Esophagus squamous epithelium (tissue), 5 donors: ENCODE measurements at regions not wholly inside any gene's neighbourhood (a gene's known extent, or its start where the extent isn't known, plus 50 kb on each side); places are given as distances from the start of the nearest gene placed in this dataset.

Source experiments
- DNase-seq: peaks from one replicate; lab custom pipeline; 2025; lab: John Stamatoyannopoulos, UW
- H3K27ac ChIP-seq, 4 donors: fragments of 200-600 bp; sonication (generic); one replicate each; pipeline ENCODE4 v1.5.1; 2016 to 2019; ENCODE audit warnings: mild to moderate bottlenecking in 1 of 4
- H3K27me3 ChIP-seq, 4 donors: fragments of 200-600 bp; sonication (generic); 1 replicate in 3 of 4; 2 replicates in 1 of 4; pipeline versions ENCODE4 v1.5.1 to v1.6.0; 2017 to 2021; ENCODE audit warnings: antibody characterized with exemption in 1 of 4
- H3K36me3 ChIP-seq, 3 donors: fragments of 200-600 bp; sonication (generic); one replicate each; pipeline ENCODE4 v1.5.1; 2016 to 2019
- H3K4me1 ChIP-seq, 3 donors: fragments of 200-600 bp; sonication (generic); one replicate each; pipeline ENCODE4 v1.5.1; 2017 to 2019
- H3K4me3 ChIP-seq, 4 donors: fragments of 200-600 bp; sonication (generic); 1 replicate in 3 of 4; 2 replicates in 1 of 4; pipeline ENCODE4 v1.5.1; 2016 to 2019; ENCODE audit warnings: mild to moderate bottlenecking in 2 of 4, moderate library complexity in 1 of 4
- H3K9me3 ChIP-seq, 3 donors: fragments of 200-600 bp; sonication (generic); one replicate each; pipeline ENCODE4 v1.5.1; 2016 to 2019
- CTCF ChIP-seq, 6 experiments: fragments of 450-650 bp in 4 of 6; fragments of 200-600 bp in 2 of 6; sonication (generic) in 2 of 6; IDR thresholded peaks; one replicate each; pipeline ENCODE4 v1.5.1; 2016 to 2019; ENCODE audit warnings: antibody characterized with exemption in 6 of 6, mild to moderate bottlenecking in 4 of 6, moderate library complexity in 4 of 6
- POLR2A ChIP-seq, 4 donors: fragments of 450-650 bp; IDR thresholded peaks; one replicate each; pipeline ENCODE4 v1.6.1; 2017; ENCODE audit warnings: antibody characterized with exemption in 4 of 4, mild to moderate bottlenecking in 4 of 4, moderate library complexity in 3 of 4
- whole genome bisulfite sequencing, 2 donors: methylation state at CpG; one replicate each; pipeline ENCODE4 v1.1.5; 2018; 5-methylcytosine and 5-hydroxymethylcytosine counted together
- intact Hi-C: fragments of 100-400 bp; cut with DNase I; formaldehyde crosslinking; loops from one replicate; pipeline ENCODE4 v1.15.0; 2022
- donor health status: DM: yes; HTN: yes; CAD: no.

- Histone ChIP-seq H3K27me3 (no peaks in the 10 kb centered on the region), H3K27ac (no peak overlapping the region), H3K4me1 (no peaks in the 10 kb centered on the region), H3K9me3 (no peaks in the 10 kb centered on the region), H3K4me3 (no peak overlapping the region), H3K36me3 (no peaks in the 10 kb centered on the region)
- TF ChIP-seq CTCF (IDR thresholded peaks at IDR 0.05) (no peak), POLR2A (IDR thresholded peaks at IDR 0.05) (no peak)
- intact Hi-C loops = no loop called here
- DNase-seq = no peak
- WGBS, 2 donors = 83 to 88% methylated on average over 1 of the region's 1 CpG
These were observed 302.9 kb downstream of the BARHL2 start for GRCh38 chr1:90414201-90414600.

- WGBS, 2 donors = 81 to 86% methylated on average over 3 of the region's 3 CpGs
- no peaks in the 10 kb centered on the region for H3K9me3 ChIP-seq
- H3K4me3 ChIP-seq = no peak overlapping the region
- H3K27me3 ChIP-seq = no peaks in the 10 kb centered on the region
- H3K36me3 ChIP-seq = no peaks in the 10 kb centered on the region
- H3K27ac ChIP-seq = no peak overlapping the region
- intact Hi-C loops = no loop called here
- DNase-seq = no peak
- no peaks in the 10 kb centered on the region for H3K4me1 ChIP-seq
- TF ChIP-seq CTCF (IDR thresholded peaks at IDR 0.05) (no peak), POLR2A (IDR thresholded peaks at IDR 0.05) (no peak)
These were observed 303.6 kb downstream of the BARHL2 start for GRCh38 chr1:90413519-90413918.

GRCh38 chr1:90412563-90412962, 304.5 kb downstream of the BARHL2 start:
- no peak overlapping the region for H3K4me3 ChIP-seq
- intact Hi-C loops = no loop called here

GRCh38 chr1:90411185-90411584, 305.9 kb downstream of the BARHL2 start:
- WGBS, 2 donors = 72 to 74% methylated on average over 3 of the region's 3 CpGs
- H3K4me1 ChIP-seq = no peaks in the 10 kb centered on the region
- no peak for TF ChIP-seq CTCF (IDR thresholded peaks at IDR 0.05)
- TF ChIP-seq POLR2A (IDR thresholded peaks at IDR 0.05) = no peak

More at GRCh38 chr1:90412563-90412962, 304.5 kb downstream of the BARHL2 start:
- H3K27me3 ChIP-seq = no peaks in the 10 kb centered on the region
- H3K9me3 ChIP-seq = no peaks in the 10 kb centered on the region
- no peak for DNase-seq
- H3K36me3 ChIP-seq = no peaks in the 10 kb centered on the region
- no peak overlapping the region for H3K27ac ChIP-seq
- TF ChIP-seq CTCF (IDR thresholded peaks at IDR 0.05) = no peak
- no peak for TF ChIP-seq POLR2A (IDR thresholded peaks at IDR 0.05)
- no peaks in the 10 kb centered on the region for H3K4me1 ChIP-seq
- WGBS, 2 donors = 77 to 86% methylated on average over 2 of the region's 2 CpGs

GRCh38 chr1:90407737-90408136, 309.4 kb downstream of the BARHL2 start:
- Histone ChIP-seq H3K4me1 (peaks cover 0 to 8% (median 0%) of the 10 kb centered on the region in 3 donors), H3K36me3 (no peaks in the 10 kb centered on the region), H3K27ac (no peak overlapping the region), H3K4me3 (no peak overlapping the region), H3K9me3 (no peaks in the 10 kb centered on the region), H3K27me3 (no peaks in the 10 kb centered on the region)
- TF ChIP-seq POLR2A (IDR thresholded peaks at IDR 0.05) (no peak), CTCF (IDR thresholded peaks at IDR 0.05) (no peak)
- 90 to 96% methylated on average over 3 of the region's 3 CpGs for whole genome bisulfite sequencing, 2 donors
- intact Hi-C loops = no loop called here
- no peak for DNase-seq

More at GRCh38 chr1:90411185-90411584, 305.9 kb downstream of the BARHL2 start:
- H3K36me3 ChIP-seq = no peaks in the 10 kb centered on the region
- DNase-seq = no peak
- H3K4me3 ChIP-seq = no peak overlapping the region
- H3K27ac ChIP-seq = no peak overlapping the region
- H3K9me3 ChIP-seq = no peaks in the 10 kb centered on the region
- H3K27me3 ChIP-seq = no peaks in the 10 kb centered on the region
- intact Hi-C loops = no loop called here
